ENCODE measurements at regions not wholly inside any gene's neighbourhood (a gene's known extent, or its start where the extent isn't known, plus 50 kb on each side); places are given as distances from the start of the nearest gene placed in this dataset.
"Not testable (repeated sequence)": the region's sequence is repeated elsewhere in the genome, so short reads cannot be mapped to it uniquely, and the experiment has no call there.

DNA sequence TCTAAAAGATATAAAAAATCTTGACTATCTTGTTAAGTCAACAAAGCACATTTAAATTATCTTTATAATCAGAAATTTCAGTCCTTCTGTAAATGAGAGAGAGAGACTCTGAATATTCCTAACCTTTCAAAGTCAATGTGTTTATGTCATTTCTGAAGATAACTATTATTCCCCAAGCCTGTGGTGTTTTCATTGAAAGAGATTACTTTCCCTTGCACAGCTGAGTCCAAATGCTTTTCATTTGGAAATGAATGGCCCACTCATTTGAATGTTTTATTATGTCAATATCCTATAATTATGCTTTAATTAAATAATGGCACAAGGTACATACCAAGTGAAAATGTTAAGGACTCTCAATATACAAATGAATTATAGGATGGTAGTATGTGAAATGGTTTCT is 680.0 kb upstream of the DPPA4 start:
- Histone ChIP-seq H3K9me3 (ENCODE audit: control insufficient read depth, insufficient read depth, low read length) (no peaks in the 10 kb centered on the region), H3K4me3 (ENCODE audit: low read depth, low read length) (no peak overlapping the region), H3K27me3 (ENCODE audit: control insufficient read depth, insufficient read depth, low read length) (no peaks in the 10 kb centered on the region), H3K27ac (ENCODE audit: low read depth, low read length) (no peak overlapping the region)
- ChIA-PET CTCF (no interaction called here), POLR2A (no interaction called here)
- TF ChIP-seq, protein P1, sequence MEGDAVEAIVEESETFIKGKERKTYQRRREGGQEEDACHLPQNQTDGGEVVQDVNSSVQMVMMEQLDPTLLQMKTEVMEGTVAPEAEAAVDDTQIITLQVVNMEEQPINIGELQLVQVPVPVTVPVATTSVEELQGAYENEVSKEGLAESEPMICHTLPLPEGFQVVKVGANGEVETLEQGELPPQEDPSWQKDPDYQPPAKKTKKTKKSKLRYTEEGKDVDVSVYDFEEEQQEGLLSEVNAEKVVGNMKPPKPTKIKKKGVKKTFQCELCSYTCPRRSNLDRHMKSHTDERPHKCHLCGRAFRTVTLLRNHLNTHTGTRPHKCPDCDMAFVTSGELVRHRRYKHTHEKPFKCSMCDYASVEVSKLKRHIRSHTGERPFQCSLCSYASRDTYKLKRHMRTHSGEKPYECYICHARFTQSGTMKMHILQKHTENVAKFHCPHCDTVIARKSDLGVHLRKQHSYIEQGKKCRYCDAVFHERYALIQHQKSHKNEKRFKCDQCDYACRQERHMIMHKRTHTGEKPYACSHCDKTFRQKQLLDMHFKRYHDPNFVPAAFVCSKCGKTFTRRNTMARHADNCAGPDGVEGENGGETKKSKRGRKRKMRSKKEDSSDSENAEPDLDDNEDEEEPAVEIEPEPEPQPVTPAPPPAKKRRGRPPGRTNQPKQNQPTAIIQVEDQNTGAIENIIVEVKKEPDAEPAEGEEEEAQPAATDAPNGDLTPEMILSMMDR (IDR thresholded peaks at IDR 0.05; ENCODE audit: low read depth, low read length), result no peak
- no peak for DNase-seq (ENCODE audit: low read depth, low spot score)

- no peak overlapping the region for H3K4me3 ChIP-seq (ENCODE audit: low read depth, low read length)
- CTCF ChIA-PET, result no interaction called here
- no peak overlapping the region for H3K27ac ChIP-seq (ENCODE audit: low read depth, low read length)
- no peak for DNase-seq (ENCODE audit: low read depth, low spot score)
- POLR2A ChIA-PET, result no interaction called here
- H3K27me3 ChIP-seq (ENCODE audit: control insufficient read depth, insufficient read depth, low read length), result no peaks in the 10 kb centered on the region
- TF ChIP-seq, protein P1 (IDR thresholded peaks at IDR 0.05; ENCODE audit: low read depth, low read length), result no peak
- no peaks in the 10 kb centered on the region for H3K9me3 ChIP-seq (ENCODE audit: control insufficient read depth, insufficient read depth, low read length)
Observed at GRCh38 chr3:110021659-110022058, 684.3 kb upstream of the DPPA4 start.

- POLR2A ChIA-PET; H3K9me3 ChIP-seq (ENCODE audit: control insufficient read depth, insufficient read depth, low read length); H3K27ac ChIP-seq (ENCODE audit: low read depth, low read length); CTCF ChIA-PET; H3K4me3 ChIP-seq (ENCODE audit: low read depth, low read length); DNase-seq (ENCODE audit: low read depth, low spot score); H3K27me3 ChIP-seq (ENCODE audit: control insufficient read depth, insufficient read depth, low read length): not testable (repeated sequence)
Observed at GRCh38 chr3:110023022-110023421, 685.7 kb upstream of the DPPA4 start.

GRCh38 chr3:110026421-110026820 is 689.1 kb upstream of the DPPA4 start:
- H3K27me3 ChIP-seq (ENCODE audit: control insufficient read depth, insufficient read depth, low read length), result no peaks in the 10 kb centered on the region
- ChIA-PET CTCF (no interaction called here), POLR2A (no interaction called here)
- no peak overlapping the region for H3K27ac ChIP-seq (ENCODE audit: low read depth, low read length)
- H3K9me3 ChIP-seq (ENCODE audit: control insufficient read depth, insufficient read depth, low read length), result no peaks in the 10 kb centered on the region
- no peak for DNase-seq (ENCODE audit: low read depth, low spot score)
- no peak overlapping the region for H3K4me3 ChIP-seq (ENCODE audit: low read depth, low read length)
- TF ChIP-seq, protein P1 (IDR thresholded peaks at IDR 0.05; ENCODE audit: low read depth, low read length), result no peak

DNA sequence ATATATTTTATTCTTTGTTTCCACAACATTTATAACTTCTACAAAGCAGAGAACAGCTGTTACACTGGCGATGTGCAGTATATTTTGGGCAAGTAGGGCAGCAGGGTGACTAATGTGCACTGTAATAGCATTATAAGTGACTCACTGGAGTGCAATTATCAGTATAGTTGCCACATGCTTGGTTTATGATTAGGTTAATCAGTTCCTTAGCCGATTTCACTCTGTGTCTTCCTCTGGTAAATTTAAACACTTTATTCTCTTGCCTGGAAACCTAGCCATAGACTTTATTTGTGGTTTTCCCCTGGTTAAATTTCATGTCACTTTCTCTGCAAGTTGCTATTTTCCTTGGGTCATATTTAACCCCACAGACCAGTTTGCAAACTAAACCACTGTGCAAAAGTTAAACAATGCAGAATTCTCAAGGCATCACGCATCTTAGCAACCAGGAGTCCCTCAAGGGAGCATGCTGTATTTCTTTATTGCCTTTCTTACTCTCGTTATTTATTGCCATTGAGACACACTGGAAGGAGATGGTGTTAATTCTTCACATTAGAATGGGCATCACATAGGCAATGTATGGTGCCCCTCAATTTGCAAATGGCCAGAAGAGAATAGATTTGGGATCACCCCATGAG is 690.2 kb upstream of the DPPA4 start:
- no peak overlapping the region for H3K27ac ChIP-seq (ENCODE audit: low read depth, low read length)
- DNase-seq (ENCODE audit: low read depth, low spot score), result peak; percentile 39
- POLR2A ChIA-PET, result no interaction called here

More for the DNA sequence above, 690.2 kb upstream of the DPPA4 start:
- H3K9me3 ChIP-seq (ENCODE audit: control insufficient read depth, insufficient read depth, low read length), result no peaks in the 10 kb centered on the region
- TF ChIP-seq, protein P1 (IDR thresholded peaks at IDR 0.05; ENCODE audit: low read depth, low read length), result no peak
- no peaks in the 10 kb centered on the region for H3K27me3 ChIP-seq (ENCODE audit: control insufficient read depth, insufficient read depth, low read length)
- H3K4me3 ChIP-seq (ENCODE audit: low read depth, low read length), result no peak overlapping the region
- CTCF ChIA-PET, result no interaction called here

Data from AG04450 (cell line).